ENCODE measurements at regions not wholly inside any gene's neighbourhood (a gene's known extent, or its start where the extent isn't known, plus 50 kb on each side); places are given as distances from the start of the nearest gene placed in this dataset.

GRCh38 chr7:36047091-36047658, 105.9 kb upstream of the EEPD1 start:
- Histone ChIP-seq H3K4me3 (no peak overlapping the region), H3K27ac (peak overlapping the region in 2 of 4 donors; percentile 37 to 53), H3K27me3 (no peaks in the 10 kb centered on the region), H3K4me1 (peaks cover 23 to 52% (median 40%) of the 10 kb centered on the region in 4 donors), H3K9me3 (no peaks in the 10 kb centered on the region), H3K36me3 (no peaks in the 10 kb centered on the region)
- no peak for DNase-seq
- ATAC-seq (ENCODE audit: low FRiP score in 2 of 2) = no peak
- TF ChIP-seq CTCF (IDR thresholded peaks at IDR 0.05) (no peak), EP300 (IDR thresholded peaks at IDR 0.05) (no peak), POLR2AphosphoS5 (IDR thresholded peaks at IDR 0.05) (no peak), POLR2A (IDR thresholded peaks at IDR 0.05) (no peak)
- WGBS, 2 donors = 78 to 84% methylated on average over 2 of the region's 2 CpGs

DNA sequence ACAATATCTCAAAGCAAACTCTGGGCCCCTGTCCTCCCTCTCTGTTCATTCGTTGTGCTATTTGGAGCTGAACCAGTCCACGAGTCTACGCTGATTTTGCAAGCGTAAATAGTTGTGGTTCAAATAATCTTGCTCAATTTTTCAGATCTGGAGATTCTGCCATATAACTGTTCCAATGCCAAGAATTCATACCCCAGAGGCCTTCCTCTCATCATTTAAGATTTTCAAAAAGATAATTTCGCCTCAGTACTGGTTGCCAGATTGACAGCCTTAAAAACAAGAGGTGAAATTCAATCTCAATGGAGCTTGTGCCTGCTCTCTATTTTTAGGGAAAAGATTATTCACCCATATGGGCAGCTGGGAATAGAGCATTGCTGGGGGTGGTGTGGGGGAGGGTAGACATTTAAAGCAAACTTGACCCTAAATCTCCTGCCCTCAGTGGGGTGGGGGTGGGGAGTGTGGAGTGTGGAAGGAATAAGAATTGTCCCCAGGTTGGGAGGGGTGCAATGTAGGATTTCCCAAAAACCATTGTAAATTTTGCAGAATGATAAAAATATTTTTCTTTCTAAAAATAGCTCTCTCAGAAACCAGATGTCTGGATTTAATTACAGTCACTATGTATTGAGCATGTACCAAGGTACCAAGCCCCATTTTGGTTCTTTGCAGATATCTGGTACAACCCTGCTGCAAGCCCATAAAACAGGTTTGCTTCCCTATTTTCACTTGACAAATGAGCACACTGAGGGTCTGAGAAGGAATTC, 104.7 kb upstream of the EEPD1 start:
- DNase-seq = no peak
- 39 to 53% methylated on average over 5 of the region's 5 CpGs for WGBS, 2 donors
- ATAC-seq (ENCODE audit: low FRiP score in 2 of 2) = peak in 1 of 2 donors; percentile 80
- H3K36me3 ChIP-seq = no peaks in the 10 kb centered on the region
- H3K27ac ChIP-seq = peak overlapping the region in 2 of 4 donors; percentile 37 to 53
- no peaks in the 10 kb centered on the region for H3K9me3 ChIP-seq
- H3K4me3 ChIP-seq = no peak overlapping the region
- peaks cover 23 to 52% (median 38%) of the 10 kb centered on the region in 4 donors for H3K4me1 ChIP-seq
- peak in 1 of 2 donors; percentile 18 for TF ChIP-seq POLR2AphosphoS5 (IDR thresholded peaks at IDR 0.05)
- no peak for TF ChIP-seq CTCF (IDR thresholded peaks at IDR 0.05)
- H3K27me3 ChIP-seq = no peaks in the 10 kb centered on the region

DNA sequence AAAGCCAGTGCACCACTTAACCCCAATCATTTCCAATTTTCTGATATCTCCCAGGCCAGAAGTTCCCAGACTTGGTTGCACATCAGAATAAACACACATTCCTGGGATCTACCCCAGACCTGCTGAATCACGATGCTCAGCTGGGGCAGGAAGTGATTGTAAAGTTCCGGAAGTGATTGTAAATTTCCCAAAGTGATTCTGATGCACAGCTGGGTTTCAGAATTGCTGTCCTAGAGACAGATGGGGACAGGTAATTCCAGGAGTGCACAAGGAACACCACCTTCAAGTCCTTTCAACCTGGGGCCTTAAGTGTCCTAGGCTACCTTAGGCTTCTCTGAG, 104.2 kb upstream of the EEPD1 start:
- H3K36me3 ChIP-seq = no peaks in the 10 kb centered on the region
- H3K9me3 ChIP-seq = no peaks in the 10 kb centered on the region
- no peak overlapping the region for H3K4me3 ChIP-seq
- ATAC-seq (ENCODE audit: low FRiP score in 2 of 2) (no peak), DNase-seq (no peak)
- H3K27me3 ChIP-seq = no peaks in the 10 kb centered on the region
- 37 to 43% methylated on average over 2 of the region's 2 CpGs for WGBS, 2 donors
- H3K27ac ChIP-seq = peak overlapping the region in 1 of 4 donors; percentile 19
- H3K4me1 ChIP-seq = peaks cover 23 to 49% (median 35%) of the 10 kb centered on the region in 4 donors
- TF ChIP-seq POLR2A (IDR thresholded peaks at IDR 0.05) = no peak
- TF ChIP-seq CTCF (IDR thresholded peaks at IDR 0.05) = no peak
- TF ChIP-seq EP300 (IDR thresholded peaks at IDR 0.05) = no peak
- TF ChIP-seq POLR2AphosphoS5 (IDR thresholded peaks at IDR 0.05) = no peak

GRCh38 chr7:36051501-36051900, 101.6 kb upstream of the EEPD1 start:
- H3K4me1 ChIP-seq = peaks cover 8 to 25% (median 14%) of the 10 kb centered on the region in 4 donors
- no peak for DNase-seq
- TF ChIP-seq POLR2A (IDR thresholded peaks at IDR 0.05) (no peak), POLR2AphosphoS5 (IDR thresholded peaks at IDR 0.05) (no peak), CTCF (IDR thresholded peaks at IDR 0.05) (no peak), EP300 (IDR thresholded peaks at IDR 0.05) (no peak)
- no peaks in the 10 kb centered on the region for H3K9me3 ChIP-seq
- no peak overlapping the region for H3K4me3 ChIP-seq
- H3K27me3 ChIP-seq = no peaks in the 10 kb centered on the region
- ATAC-seq (ENCODE audit: low FRiP score in 2 of 2) = no peak
- 45 to 69% methylated on average over 4 of the region's 4 CpGs for WGBS, 2 donors
- no peaks in the 10 kb centered on the region for H3K36me3 ChIP-seq
- no peak overlapping the region for H3K27ac ChIP-seq

DNA sequence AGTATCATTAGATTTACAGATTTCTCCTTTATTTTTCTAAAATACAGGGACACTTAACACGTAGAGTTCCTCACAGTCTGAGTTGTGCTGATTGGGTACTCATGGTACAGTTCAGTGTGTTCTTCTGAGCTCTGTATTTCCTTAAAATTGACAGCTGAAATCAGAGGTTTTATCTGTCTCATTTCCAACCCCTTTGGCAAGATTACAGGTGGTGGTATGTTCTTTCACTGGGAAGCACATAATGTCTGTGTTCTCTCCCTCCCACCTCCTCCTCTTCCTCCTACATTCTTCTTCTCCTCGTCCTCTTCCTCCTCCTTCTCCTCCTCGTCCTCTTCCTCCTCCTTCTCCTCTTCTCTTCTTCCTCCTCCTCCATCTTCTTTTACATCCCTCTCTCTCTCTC, 99.5 kb upstream of the EEPD1 start:
- Histone ChIP-seq H3K4me3 (no peak overlapping the region), H3K36me3 (no peaks in the 10 kb centered on the region), H3K27me3 (no peaks in the 10 kb centered on the region), H3K9me3 (no peaks in the 10 kb centered on the region), H3K27ac (no peak overlapping the region), H3K4me1 (peaks cover 1 to 9% (median 6%) of the 10 kb centered on the region in 4 donors)
- 63 to 67% methylated on average over 3 of the region's 3 CpGs for WGBS, 2 donors
- TF ChIP-seq EP300 (IDR thresholded peaks at IDR 0.05) = no peak
- TF ChIP-seq POLR2A (IDR thresholded peaks at IDR 0.05) = no peak
- TF ChIP-seq POLR2AphosphoS5 (IDR thresholded peaks at IDR 0.05) = no peak
- TF ChIP-seq CTCF (IDR thresholded peaks at IDR 0.05) = no peak
- no peak for ATAC-seq (ENCODE audit: low FRiP score in 2 of 2)
- no peak for DNase-seq

All from upper lobe of left lung (tissue), 6 donors.